WTC11 (cell line): ENCODE measurements at regions not wholly inside any gene's neighbourhood (a gene's known extent, or its start where the extent isn't known, plus 50 kb on each side); places are given as distances from the start of the nearest gene placed in this dataset.

Source experiments
- ATAC-seq: fragments of 200-7000 bp; cut with Tn5 transposase; 2 replicates; pipeline ENCODE4 v1.10.0; 2021; ENCODE audit warnings: mild to moderate bottlenecking, moderate library complexity
- CTCF ChIA-PET: fragments of 300-600 bp; sonication (Branson Sonifier 250); formaldehyde crosslinking; loops from one replicate; lab custom pipeline; 2021; ENCODE audit warnings: antibody characterized with exemption; lab: Charles Lee
- POLR2A ChIA-PET: fragments of 350-600 bp; sonication (Branson Sonifier 250); formaldehyde crosslinking; loops from one replicate; lab custom pipeline; 2021; ENCODE audit warnings: antibody characterized with exemption; lab: Charles Lee
- DNase-seq: peaks from one replicate; pipeline ENCODE4 v3.0.0; 2021; ENCODE audit warnings: low spot score
- H3K27ac Mint-ChIP-seq: 2 replicates; pipeline ENCODE4 v1.8.0; 2021; ENCODE audit warnings: mixed read lengths
- H3K27me3 Mint-ChIP-seq: 2 replicates; pipeline ENCODE4 v1.8.0; 2021; ENCODE audit warnings: low read depth, mild to moderate bottlenecking, moderate library complexity, mixed read lengths
- H3K36me3 Mint-ChIP-seq: 2 replicates; pipeline ENCODE4 v1.8.0; 2021; ENCODE audit warnings: mixed read lengths
- H3K4me1 Mint-ChIP-seq: 2 replicates; pipeline ENCODE4 v1.8.0; 2022; ENCODE audit warnings: mixed read lengths
- H3K4me3 Mint-ChIP-seq: 2 replicates; pipeline ENCODE4 v1.8.0; 2021; ENCODE audit warnings: mild to moderate bottlenecking, moderate library complexity, mixed read lengths
- H3K9me3 Mint-ChIP-seq: 2 replicates; pipeline ENCODE4 v1.8.0; 2021; ENCODE audit warnings: mixed read lengths
- ATF1 ChIP-seq: sonication (generic); formaldehyde crosslinking; IDR thresholded peaks from 2 replicates; pipeline ENCODE4 v1.8.1; 2023; ENCODE audit warnings: mild to moderate bottlenecking, moderate library complexity, missing genetic modification reagents
- EMX1 ChIP-seq: fragments of 250-450 bp; sonication (Bioruptor Pico); IDR thresholded peaks from 2 replicates; pipeline ENCODE4 v1.8.0; 2021; ENCODE audit warnings: mild to moderate bottlenecking
- MXD4 ChIP-seq: fragments of 250-450 bp; sonication (Bioruptor Pico); IDR thresholded peaks from 2 replicates; pipeline ENCODE4 v1.8.0; 2021; ENCODE audit warnings: mild to moderate bottlenecking, moderate library complexity, borderline replicate concordance
- NFYB ChIP-seq: sonication (generic); formaldehyde crosslinking; conservative IDR thresholded peaks from 2 replicates; pipeline ENCODE4 v1.8.0; 2022; ENCODE audit warnings: low read depth, missing genetic modification reagents
- NR3C1 ChIP-seq: sonication (generic); formaldehyde crosslinking; conservative IDR thresholded peaks from 2 replicates; pipeline ENCODE4 v1.8.1; 2023; ENCODE audit warnings: low read depth, mild to moderate bottlenecking, missing genetic modification reagents
- RELA ChIP-seq: sonication (generic); formaldehyde crosslinking; IDR thresholded peaks from 2 replicates; pipeline ENCODE4 v1.8.1; 2022; ENCODE audit warnings: missing genetic modification reagents, mild to moderate bottlenecking, borderline replicate concordance
- RORB ChIP-seq: fragments of 250-450 bp; sonication (Bioruptor Pico); IDR thresholded peaks from 2 replicates; pipeline ENCODE4 v1.9.0; 2021; ENCODE audit warnings: mild to moderate bottlenecking
- SOX15 ChIP-seq: fragments of 250-450 bp; sonication (Bioruptor Pico); IDR thresholded peaks from 2 replicates; pipeline ENCODE4 v1.9.0; 2021; ENCODE audit warnings: mild to moderate bottlenecking
- TCF7 ChIP-seq: sonication (generic); formaldehyde crosslinking; IDR thresholded peaks from 2 replicates; pipeline ENCODE4 v1.8.0; 2022; ENCODE audit warnings: mild to moderate bottlenecking, low read depth, missing genetic modification reagents, moderate library complexity
- TEAD4 ChIP-seq: sonication (generic); formaldehyde crosslinking; IDR thresholded peaks from 2 replicates; pipeline ENCODE4 v1.8.0; 2022; ENCODE audit warnings: mild to moderate bottlenecking, missing genetic modification reagents
- ZBTB21 ChIP-seq: sonication (generic); formaldehyde crosslinking; IDR thresholded peaks from 2 replicates; pipeline ENCODE4 v1.8.1; 2023; ENCODE audit warnings: mild to moderate bottlenecking, missing genetic modification reagents, borderline replicate concordance
- ZNF138 ChIP-seq: sonication (generic); formaldehyde crosslinking; conservative IDR thresholded peaks from 2 replicates; pipeline ENCODE4 v1.8.1; 2022; ENCODE audit warnings: mild to moderate bottlenecking, moderate library complexity, missing genetic modification reagents
- ZNF219 ChIP-seq: sonication (generic); formaldehyde crosslinking; IDR thresholded peaks from 2 replicates; pipeline ENCODE4 v1.8.0; 2023; ENCODE audit warnings: missing genetic modification reagents, mild to moderate bottlenecking, borderline replicate concordance
- ZNF416 ChIP-seq: fragments of 250-450 bp; sonication (Bioruptor Pico); IDR thresholded peaks from 2 replicates; pipeline ENCODE4 v1.9.0; 2021; ENCODE audit warnings: mild to moderate bottlenecking, inconsistent platforms
- TF ChIP-seq, protein P1 (sequence below): sonication (generic); formaldehyde crosslinking; conservative IDR thresholded peaks from 2 replicates; pipeline ENCODE4 v1.8.1; 2022; ENCODE audit warnings: mild to moderate bottlenecking, missing genetic modification reagents
- TF ChIP-seq, protein P2 (sequence below): sonication (generic); formaldehyde crosslinking; IDR thresholded peaks from 2 replicates; pipeline ENCODE4 v1.8.1; 2023; ENCODE audit warnings: mild to moderate bottlenecking, moderate library complexity, missing genetic modification reagents
- TF ChIP-seq, protein P3 (sequence below): sonication (generic); formaldehyde crosslinking; IDR thresholded peaks from 2 replicates; pipeline ENCODE4 v1.8.0; 2022; ENCODE audit warnings: mild to moderate bottlenecking, missing genetic modification reagents
- TF ChIP-seq, protein P4 (sequence below): fragments of 250-450 bp; sonication (Bioruptor Pico); conservative IDR thresholded peaks from 2 replicates; pipeline ENCODE4 v1.9.0; 2021; ENCODE audit warnings: mild to moderate bottlenecking
- TF ChIP-seq, protein P5 (sequence below): sonication (generic); formaldehyde crosslinking; IDR thresholded peaks from 2 replicates; pipeline ENCODE4 v1.8.0; 2022; ENCODE audit warnings: mild to moderate bottlenecking, missing genetic modification reagents
- TF ChIP-seq, protein P6 (sequence below): sonication (generic); formaldehyde crosslinking; IDR thresholded peaks from 2 replicates; pipeline ENCODE4 v1.8.1; 2023; ENCODE audit warnings: mild to moderate bottlenecking, missing genetic modification reagents, moderate library complexity
- TF ChIP-seq, protein P7 (sequence below): sonication (generic); formaldehyde crosslinking; conservative IDR thresholded peaks from 2 replicates; pipeline ENCODE4 v1.8.1; 2023; ENCODE audit warnings: mild to moderate bottlenecking, low read depth, missing genetic modification reagents, moderate library complexity

DNA sequence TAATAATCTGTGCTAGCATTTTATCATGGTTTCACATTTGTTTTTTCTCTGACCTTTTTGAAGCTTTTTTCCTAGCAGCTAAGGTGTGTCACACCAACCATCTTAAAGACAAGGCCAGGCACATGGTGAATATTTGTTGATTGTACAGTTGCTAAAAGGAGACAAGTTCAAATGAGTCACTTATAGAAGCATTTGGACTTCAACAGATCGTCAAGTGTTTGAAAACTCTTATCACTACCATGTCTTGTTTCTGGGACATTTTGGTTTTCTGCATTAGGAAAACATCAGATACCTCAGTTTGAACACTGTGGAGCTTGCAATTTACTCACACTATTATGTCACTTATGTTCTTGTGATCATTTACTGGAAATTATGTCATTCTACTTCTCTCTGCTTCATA, 407.3 kb downstream of the USP25 start:
- TF ChIP-seq, protein P1, sequence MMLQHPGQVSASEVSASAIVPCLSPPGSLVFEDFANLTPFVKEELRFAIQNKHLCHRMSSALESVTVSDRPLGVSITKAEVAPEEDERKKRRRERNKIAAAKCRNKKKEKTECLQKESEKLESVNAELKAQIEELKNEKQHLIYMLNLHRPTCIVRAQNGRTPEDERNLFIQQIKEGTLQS (CRISPR knock-in tag) = no peak
- no peak for TF ChIP-seq TCF7 (CRISPR knock-in tag)
- TF ChIP-seq, protein P2, sequence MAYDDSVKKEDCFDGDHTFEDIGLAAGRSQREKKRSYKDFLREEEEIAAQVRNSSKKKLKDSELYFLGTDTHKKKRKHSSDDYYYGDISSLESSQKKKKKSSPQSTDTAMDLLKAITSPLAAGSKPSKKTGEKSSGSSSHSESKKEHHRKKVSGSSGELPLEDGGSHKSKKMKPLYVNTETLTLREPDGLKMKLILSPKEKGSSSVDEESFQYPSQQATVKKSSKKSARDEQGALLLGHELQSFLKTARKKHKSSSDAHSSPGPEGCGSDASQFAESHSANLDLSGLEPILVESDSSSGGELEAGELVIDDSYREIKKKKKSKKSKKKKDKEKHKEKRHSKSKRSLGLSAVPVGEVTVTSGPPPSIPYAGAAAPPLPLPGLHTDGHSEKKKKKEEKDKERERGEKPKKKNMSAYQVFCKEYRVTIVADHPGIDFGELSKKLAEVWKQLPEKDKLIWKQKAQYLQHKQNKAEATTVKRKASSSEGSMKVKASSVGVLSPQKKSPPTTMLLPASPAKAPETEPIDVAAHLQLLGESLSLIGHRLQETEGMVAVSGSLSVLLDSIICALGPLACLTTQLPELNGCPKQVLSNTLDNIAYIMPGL = no peak
- no peak for TF ChIP-seq RELA (CRISPR knock-in tag)
- no peak for TF ChIP-seq NFYB (CRISPR knock-in tag)
- no peak for TF ChIP-seq ATF1
- TF ChIP-seq, protein P3, sequence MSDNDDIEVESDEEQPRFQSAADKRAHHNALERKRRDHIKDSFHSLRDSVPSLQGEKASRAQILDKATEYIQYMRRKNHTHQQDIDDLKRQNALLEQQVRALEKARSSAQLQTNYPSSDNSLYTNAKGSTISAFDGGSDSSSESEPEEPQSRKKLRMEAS = no peak
- TF ChIP-seq NR3C1 (CRISPR knock-in tag) = no peak
- no peak for TF ChIP-seq EMX1 (CRISPR knock-in tag)
- TF ChIP-seq MXD4 = no peak
- TF ChIP-seq ZNF219 (CRISPR knock-in tag) = no peak
- POLR2A ChIA-PET = no interaction called here
- Mint-ChIP-seq H3K27ac (no peak overlapping the region), H3K36me3 (no peaks in the 10 kb centered on the region), H3K4me3 (no peak overlapping the region), H3K27me3 (no peaks in the 10 kb centered on the region), H3K4me1 (no peaks in the 10 kb centered on the region), H3K9me3 (no peaks in the 10 kb centered on the region)
- CTCF ChIA-PET = no interaction called here
- ATAC-seq = no peak
- no peak for DNase-seq

DNA sequence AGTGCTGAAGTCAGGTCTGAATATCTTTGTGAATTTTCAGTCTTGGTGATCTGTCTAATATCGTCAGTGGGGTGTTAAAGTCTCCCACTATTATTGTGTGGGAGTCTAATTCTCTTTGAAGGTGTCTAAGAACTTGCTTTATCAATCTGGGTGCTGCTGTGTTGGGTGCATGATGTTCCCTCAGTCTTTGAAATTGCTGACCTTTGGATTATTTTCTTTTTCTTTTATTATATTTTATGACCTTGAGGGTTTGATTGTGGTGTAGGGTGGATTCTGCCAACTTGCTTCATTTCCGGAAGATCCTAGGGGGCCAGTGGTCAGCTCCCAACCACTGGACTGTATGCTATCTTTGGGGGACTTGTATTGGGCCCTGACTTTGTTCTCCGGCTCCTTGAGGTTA, 415.3 kb downstream of the USP25 start:
- no peaks in the 10 kb centered on the region for H3K36me3 Mint-ChIP-seq

DNA sequence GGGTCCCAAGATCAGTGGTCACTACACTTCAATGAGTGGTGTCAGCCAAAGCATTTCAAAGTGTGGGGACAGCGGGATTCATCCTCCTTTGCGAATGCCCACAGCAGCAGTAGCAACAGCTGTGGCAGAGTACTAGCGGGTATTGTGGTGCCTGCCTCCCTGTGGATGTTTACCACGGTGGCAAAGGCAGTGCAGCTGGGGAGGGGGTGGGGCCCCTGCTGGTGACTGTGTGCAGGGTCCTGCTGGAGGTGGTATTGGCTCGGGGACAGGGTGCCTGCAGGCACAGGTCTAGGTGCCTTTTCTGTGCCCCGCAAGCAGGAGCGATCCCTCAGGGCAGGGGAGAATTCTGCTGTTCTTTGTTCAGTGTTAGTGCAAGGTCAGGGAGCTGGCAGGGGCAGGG, 415.7 kb downstream of the USP25 start:
- Mint-ChIP-seq H3K27me3 (no peaks in the 10 kb centered on the region), H3K4me1 (peaks cover 4% of the 10 kb centered on the region), H3K36me3 (no peaks in the 10 kb centered on the region), H3K4me3 (no peak overlapping the region), H3K9me3 (no peaks in the 10 kb centered on the region), H3K27ac (no peak overlapping the region)
- ATAC-seq (peak; percentile 59), DNase-seq (no peak)
- CTCF ChIA-PET = no interaction called here
- POLR2A ChIA-PET = no interaction called here
- TF ChIP-seq ZBTB21 (no peak), ZNF138 (CRISPR knock-in tag) (no peak), SOX15 (no peak), ZNF416 (CRISPR knock-in tag) (no peak), TEAD4 (no peak)
- TF ChIP-seq, protein P4, sequence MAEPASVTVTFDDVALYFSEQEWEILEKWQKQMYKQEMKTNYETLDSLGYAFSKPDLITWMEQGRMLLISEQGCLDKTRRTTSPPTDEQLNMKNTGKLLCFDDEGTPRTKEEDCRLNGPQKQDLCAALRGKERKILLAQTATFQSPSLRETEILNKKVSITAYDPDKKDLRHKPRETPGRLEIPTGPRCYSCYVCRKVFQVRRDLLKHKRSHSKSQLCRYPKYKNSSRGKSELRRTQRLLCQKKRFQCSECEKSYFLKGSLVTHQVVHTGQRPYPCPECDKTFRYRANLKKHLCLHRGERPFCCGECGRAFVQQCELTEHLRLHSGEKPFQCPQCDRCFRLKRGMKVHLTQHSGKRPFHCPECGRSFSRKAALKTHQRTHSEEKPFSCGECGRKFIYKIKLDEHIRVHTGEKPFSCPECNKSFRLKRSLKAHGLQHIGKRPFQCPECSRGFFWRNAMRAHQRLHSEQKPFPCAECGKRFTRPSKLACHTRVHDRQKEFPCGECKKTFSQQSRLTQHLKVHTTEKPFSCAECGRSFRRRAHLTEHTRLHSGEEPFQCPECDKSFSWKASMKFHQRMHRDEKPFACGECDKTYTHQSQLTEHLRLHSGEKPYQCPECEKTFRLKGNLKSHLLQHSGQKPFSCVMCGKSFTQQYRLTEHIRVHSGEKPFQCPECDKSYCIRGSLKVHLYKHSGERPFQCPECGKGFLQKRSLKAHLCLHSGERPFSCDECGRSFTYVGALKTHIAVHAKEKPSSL (CRISPR knock-in tag) = no peak
- TF ChIP-seq, protein P5, sequence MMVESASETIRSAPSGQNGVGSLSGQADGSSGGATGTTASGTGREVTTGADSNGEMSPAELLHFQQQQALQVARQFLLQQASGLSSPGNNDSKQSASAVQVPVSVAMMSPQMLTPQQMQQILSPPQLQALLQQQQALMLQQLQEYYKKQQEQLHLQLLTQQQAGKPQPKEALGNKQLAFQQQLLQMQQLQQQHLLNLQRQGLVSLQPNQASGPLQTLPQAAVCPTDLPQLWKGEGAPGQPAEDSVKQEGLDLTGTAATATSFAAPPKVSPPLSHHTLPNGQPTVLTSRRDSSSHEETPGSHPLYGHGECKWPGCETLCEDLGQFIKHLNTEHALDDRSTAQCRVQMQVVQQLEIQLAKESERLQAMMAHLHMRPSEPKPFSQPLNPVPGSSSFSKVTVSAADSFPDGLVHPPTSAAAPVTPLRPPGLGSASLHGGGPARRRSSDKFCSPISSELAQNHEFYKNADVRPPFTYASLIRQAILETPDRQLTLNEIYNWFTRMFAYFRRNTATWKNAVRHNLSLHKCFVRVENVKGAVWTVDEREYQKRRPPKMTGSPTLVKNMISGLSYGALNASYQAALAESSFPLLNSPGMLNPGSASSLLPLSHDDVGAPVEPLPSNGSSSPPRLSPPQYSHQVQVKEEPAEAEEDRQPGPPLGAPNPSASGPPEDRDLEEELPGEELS = no peak
- TF ChIP-seq, protein P6, sequence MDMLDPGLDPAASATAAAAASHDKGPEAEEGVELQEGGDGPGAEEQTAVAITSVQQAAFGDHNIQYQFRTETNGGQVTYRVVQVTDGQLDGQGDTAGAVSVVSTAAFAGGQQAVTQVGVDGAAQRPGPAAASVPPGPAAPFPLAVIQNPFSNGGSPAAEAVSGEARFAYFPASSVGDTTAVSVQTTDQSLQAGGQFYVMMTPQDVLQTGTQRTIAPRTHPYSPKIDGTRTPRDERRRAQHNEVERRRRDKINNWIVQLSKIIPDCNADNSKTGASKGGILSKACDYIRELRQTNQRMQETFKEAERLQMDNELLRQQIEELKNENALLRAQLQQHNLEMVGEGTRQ = no peak

More for the DNA sequence above, 415.3 kb downstream of the USP25 start:
- Mint-ChIP-seq H3K4me1 (peaks cover 4% of the 10 kb centered on the region), H3K27ac (no peak overlapping the region), H3K27me3 (no peaks in the 10 kb centered on the region), H3K9me3 (no peaks in the 10 kb centered on the region), H3K4me3 (no peak overlapping the region)
- ChIA-PET CTCF (no interaction called here), POLR2A (no interaction called here)
- no peak for ATAC-seq
- no peak for DNase-seq
- no peak for TF ChIP-seq TEAD4
- TF ChIP-seq, protein P7, sequence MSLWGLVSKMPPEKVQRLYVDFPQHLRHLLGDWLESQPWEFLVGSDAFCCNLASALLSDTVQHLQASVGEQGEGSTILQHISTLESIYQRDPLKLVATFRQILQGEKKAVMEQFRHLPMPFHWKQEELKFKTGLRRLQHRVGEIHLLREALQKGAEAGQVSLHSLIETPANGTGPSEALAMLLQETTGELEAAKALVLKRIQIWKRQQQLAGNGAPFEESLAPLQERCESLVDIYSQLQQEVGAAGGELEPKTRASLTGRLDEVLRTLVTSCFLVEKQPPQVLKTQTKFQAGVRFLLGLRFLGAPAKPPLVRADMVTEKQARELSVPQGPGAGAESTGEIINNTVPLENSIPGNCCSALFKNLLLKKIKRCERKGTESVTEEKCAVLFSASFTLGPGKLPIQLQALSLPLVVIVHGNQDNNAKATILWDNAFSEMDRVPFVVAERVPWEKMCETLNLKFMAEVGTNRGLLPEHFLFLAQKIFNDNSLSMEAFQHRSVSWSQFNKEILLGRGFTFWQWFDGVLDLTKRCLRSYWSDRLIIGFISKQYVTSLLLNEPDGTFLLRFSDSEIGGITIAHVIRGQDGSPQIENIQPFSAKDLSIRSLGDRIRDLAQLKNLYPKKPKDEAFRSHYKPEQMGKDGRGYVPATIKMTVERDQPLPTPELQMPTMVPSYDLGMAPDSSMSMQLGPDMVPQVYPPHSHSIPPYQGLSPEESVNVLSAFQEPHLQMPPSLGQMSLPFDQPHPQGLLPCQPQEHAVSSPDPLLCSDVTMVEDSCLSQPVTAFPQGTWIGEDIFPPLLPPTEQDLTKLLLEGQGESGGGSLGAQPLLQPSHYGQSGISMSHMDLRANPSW (CRISPR knock-in tag) = no peak
- no peak for TF ChIP-seq RORB
- TF ChIP-seq, protein P6 = no peak
- TF ChIP-seq, all 79 proteins: peak for 0
